Esophagus muscularis mucosa (tissue), 3 donors: ENCODE measurements at regions not wholly inside any gene's neighbourhood (a gene's known extent, or its start where the extent isn't known, plus 50 kb on each side); places are given as distances from the start of the nearest gene placed in this dataset.

Source experiments
- POLR2AphosphoS5 ChIP-seq, 2 donors: sonication (generic); formaldehyde crosslinking; IDR thresholded peaks; one replicate each; pipeline ENCODE4 v1.6.1; 2017; ENCODE audit warnings: antibody characterized with exemption in 2 of 2
- TF ChIP-seq, protein P1 (sequence below), 3 experiments: fragments of 200-600 bp in 2 of 3; fragments of 450-650 bp in 1 of 3; sonication (generic) in 2 of 3; IDR thresholded peaks; one replicate each; pipeline ENCODE4 v1.5.1; 2017 to 2019; ENCODE audit warnings: antibody characterized with exemption in 3 of 3, mild to moderate bottlenecking in 2 of 3, moderate library complexity in 1 of 3

DNA sequence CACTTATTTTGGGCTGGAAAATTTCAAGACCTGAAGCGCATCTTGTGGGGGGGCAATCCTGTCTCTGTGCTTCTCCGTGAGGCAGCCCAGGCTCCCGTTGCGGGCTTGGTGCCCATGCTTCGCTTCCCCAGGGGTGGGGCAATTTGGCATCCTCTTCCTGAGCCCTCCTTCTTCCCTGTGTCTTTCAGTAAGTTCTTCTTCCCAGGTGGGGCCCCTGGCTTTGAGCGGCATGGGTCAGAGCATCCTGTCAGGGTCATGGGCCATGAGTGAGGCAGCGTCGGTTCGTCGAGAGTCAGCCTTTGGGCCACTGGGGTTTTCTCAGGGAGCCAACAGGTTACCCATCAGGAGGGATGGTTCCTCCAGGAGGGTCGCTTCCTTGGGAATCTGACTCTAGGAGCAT, 200.7 kb downstream of the UBE3A start:
- TF ChIP-seq, protein P1, sequence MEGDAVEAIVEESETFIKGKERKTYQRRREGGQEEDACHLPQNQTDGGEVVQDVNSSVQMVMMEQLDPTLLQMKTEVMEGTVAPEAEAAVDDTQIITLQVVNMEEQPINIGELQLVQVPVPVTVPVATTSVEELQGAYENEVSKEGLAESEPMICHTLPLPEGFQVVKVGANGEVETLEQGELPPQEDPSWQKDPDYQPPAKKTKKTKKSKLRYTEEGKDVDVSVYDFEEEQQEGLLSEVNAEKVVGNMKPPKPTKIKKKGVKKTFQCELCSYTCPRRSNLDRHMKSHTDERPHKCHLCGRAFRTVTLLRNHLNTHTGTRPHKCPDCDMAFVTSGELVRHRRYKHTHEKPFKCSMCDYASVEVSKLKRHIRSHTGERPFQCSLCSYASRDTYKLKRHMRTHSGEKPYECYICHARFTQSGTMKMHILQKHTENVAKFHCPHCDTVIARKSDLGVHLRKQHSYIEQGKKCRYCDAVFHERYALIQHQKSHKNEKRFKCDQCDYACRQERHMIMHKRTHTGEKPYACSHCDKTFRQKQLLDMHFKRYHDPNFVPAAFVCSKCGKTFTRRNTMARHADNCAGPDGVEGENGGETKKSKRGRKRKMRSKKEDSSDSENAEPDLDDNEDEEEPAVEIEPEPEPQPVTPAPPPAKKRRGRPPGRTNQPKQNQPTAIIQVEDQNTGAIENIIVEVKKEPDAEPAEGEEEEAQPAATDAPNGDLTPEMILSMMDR (IDR thresholded peaks at IDR 0.05), result no peak
- no peak for TF ChIP-seq POLR2AphosphoS5 (IDR thresholded peaks at IDR 0.05)
